GM12878 (cell line): ENCODE measurements at regions not wholly inside any gene's neighbourhood (a gene's known extent, or its start where the extent isn't known, plus 50 kb on each side); places are given as distances from the start of the nearest gene placed in this dataset.

Experiments used
- ATAC-seq: fragments of 200-7000 bp; cut with Tn5 transposase; 3 replicates; pipeline ENCODE4 v1.9.1; 2020; ENCODE audit warnings: mild to moderate bottlenecking, moderate library complexity
- BruUV-seq: library from RNA; stranded (reverse); fragments of 400-500 nt; replicated peaks from 2 replicates; lab custom pipeline; 2021; lab: Mats Ljungman, UMichigan
- CTCF ChIA-PET: fragments of 300-600 bp; sonication (Branson Sonifier 250); formaldehyde crosslinking; extraction: SDS; loops from one replicate; lab custom pipeline; 2021; ENCODE audit warnings: inconsistent platforms; lab: Yijun Ruan, JAX
- POLR2A ChIA-PET: fragments of 350-600 bp; formaldehyde crosslinking; extraction: SDS; loops from one replicate; lab custom pipeline; 2021; ENCODE audit warnings: inconsistent platforms; lab: Charles Lee
- RAD21 ChIA-PET: fragments of 300-600 bp; sonication (Branson Sonifier 250); formaldehyde crosslinking; loops from one replicate; lab custom pipeline; 2023; ENCODE audit warnings: antibody characterized with exemption; ENCODE audit not compliant: unreplicated experiment; lab: Charles Lee
- SMC1A ChIA-PET: fragments of 300-600 bp; sonication (Branson Sonifier 250); formaldehyde crosslinking; loops from one replicate; lab custom pipeline; 2023; ENCODE audit not compliant: unreplicated experiment, uncharacterized antibody; lab: Charles Lee
- DNase-seq: peaks from one replicate; pipeline ENCODE4 v3.0.0-alpha.2; 2011; ENCODE audit warnings: low read depth, low spot score
- FAIRE-seq: peaks from 3 replicates; lab custom pipeline; 2011; peaks lifted over from hg19 to GRCh38; lab: Jason Lieb, UNC
- H2AFZ ChIP-seq: 2 replicates; pipeline ENCODE4 v1.6.0; 2011; ENCODE audit warnings: low read depth, low read length, control low read depth; ENCODE audit not compliant: control insufficient read depth
- H3K27ac ChIP-seq: 2 replicates; pipeline ENCODE4 v1.5.1; 2011; ENCODE audit warnings: control low read depth; ENCODE audit not compliant: control insufficient read depth, insufficient read depth
- H3K27me3 ChIP-seq, 2 experiments: replicated peaks in 1 of 2; 2 replicates each; pipeline versions ENCODE4 v1.6.0 to v1.6.1; 2011; ENCODE audit warnings: low read length in 1 of 2; ENCODE audit not compliant: control insufficient read depth in 2 of 2, insufficient read depth in 2 of 2
- H3K36me3 ChIP-seq, 2 experiments: 2 replicates each; pipeline ENCODE4 v1.5.1; 2011; ENCODE audit warnings: low read length in 1 of 2; ENCODE audit not compliant: control insufficient read depth in 2 of 2, insufficient read depth in 2 of 2
- H3K4me1 ChIP-seq: 2 replicates; pipeline ENCODE4 v1.6.1; 2011; ENCODE audit warnings: mild to moderate bottlenecking, low read length, moderate library complexity, mixed read lengths; ENCODE audit not compliant: control insufficient read depth, insufficient read depth
- H3K4me2 ChIP-seq: 2 replicates; pipeline ENCODE4 v1.6.0; 2011; ENCODE audit warnings: control low read depth; ENCODE audit not compliant: control insufficient read depth, insufficient read depth
- H3K4me3 ChIP-seq: fragments of 200-600 bp; sonication (generic); 2 replicates; pipeline ENCODE4 v1.5.1; 2016
- H3K79me2 ChIP-seq: 2 replicates; pipeline ENCODE4 v1.6.0; 2011; ENCODE audit warnings: low read length; ENCODE audit not compliant: control insufficient read depth, insufficient read depth
- H3K9ac ChIP-seq: 2 replicates; pipeline ENCODE4 v1.8.0; 2011; ENCODE audit warnings: low read length, control low read depth, mixed read lengths; ENCODE audit not compliant: control insufficient read depth, insufficient read depth
- H3K9me3 ChIP-seq: replicated peaks from 3 replicates; pipeline ENCODE4 v1.5.1; 2011; ENCODE audit warnings: mild to moderate bottlenecking, low read length; ENCODE audit not compliant: control insufficient read depth, insufficient read depth
- H4K20me1 ChIP-seq: 2 replicates; pipeline ENCODE4 v1.6.0; 2011; ENCODE audit not compliant: control insufficient read depth, insufficient read depth
- BHLHE40 ChIP-seq, 2 experiments: fragments of 450-650 bp in 1 of 2; IDR thresholded peaks; 2 replicates each; pipeline ENCODE4 v1.6.1; 2011 to 2017; ENCODE audit warnings: low read depth in 2 of 2, borderline replicate concordance in 1 of 2, improper control_type of control experiment in 1 of 2, low read length in 1 of 2, mild to moderate bottlenecking in 1 of 2
- CHD2 ChIP-seq: IDR thresholded peaks from 2 replicates; pipeline ENCODE4 v1.6.1; 2011; ENCODE audit warnings: low read depth, low read length, improper control_type of control experiment, borderline replicate concordance
- CHD4 ChIP-seq: fragments of 200-600 bp; sonication (generic); IDR thresholded peaks from 2 replicates; pipeline ENCODE4 v1.6.1; 2016; ENCODE audit warnings: mild to moderate bottlenecking
- EZH2 ChIP-seq: IDR thresholded peaks from 2 replicates; pipeline ENCODE4 v1.6.1; 2012; ENCODE audit warnings: low read depth, mild to moderate bottlenecking, control low read depth, inconsistent platforms, low read length, borderline replicate concordance; ENCODE audit not compliant: control insufficient read depth
- FOS ChIP-seq: IDR thresholded peaks from 3 replicates; pipeline ENCODE4 v1.6.1; 2011; ENCODE audit warnings: borderline replicate concordance; ENCODE audit not compliant: insufficient read length; ENCODE audit errors: extremely low read depth
- IRF5 ChIP-seq: fragments of 450-650 bp; IDR thresholded peaks from 2 replicates; pipeline ENCODE4 v1.6.1; 2017; ENCODE audit warnings: borderline replicate concordance
- JUNB ChIP-seq: IDR thresholded peaks from 2 replicates; pipeline ENCODE4 v1.6.1; 2016; ENCODE audit warnings: antibody characterized with exemption, mild to moderate bottlenecking
- MTA3 ChIP-seq: IDR thresholded peaks from 2 replicates; pipeline ENCODE4 v1.6.1; 2012; ENCODE audit warnings: low read length, inconsistent platforms, borderline replicate concordance
- MXI1 ChIP-seq: fragments of 150-350 bp; IDR thresholded peaks from 2 replicates; pipeline ENCODE4 v1.6.1; 2011; ENCODE audit warnings: low read depth, mild to moderate bottlenecking, inconsistent platforms, low read length, improper control_type of control experiment
- NRF1 ChIP-seq: conservative IDR thresholded peaks from 2 replicates; pipeline ENCODE4 v1.6.1; 2011; ENCODE audit warnings: mild to moderate bottlenecking, low read depth, low read length, improper control_type of control experiment
- RFX5 ChIP-seq: IDR thresholded peaks from 2 replicates; pipeline ENCODE4 v1.6.1; 2011; ENCODE audit warnings: low read depth, low read length, improper control_type of control experiment
- SIX5 ChIP-seq: IDR thresholded peaks from 2 replicates; pipeline ENCODE4 v1.6.1; 2011; ENCODE audit warnings: mild to moderate bottlenecking, low read depth, low read length, moderate library complexity; ENCODE audit not compliant: severe bottlenecking
- SKIL ChIP-seq: fragments of 450-650 bp; IDR thresholded peaks from 2 replicates; pipeline ENCODE4 v1.6.1; 2017; ENCODE audit warnings: mild to moderate bottlenecking, low read depth, inconsistent platforms; ENCODE audit not compliant: poor library complexity, severe bottlenecking
- SREBF1 ChIP-seq: IDR thresholded peaks from 2 replicates; pipeline ENCODE4 v1.6.1; 2012; ENCODE audit warnings: mild to moderate bottlenecking, low read length
- ZNF622 ChIP-seq: fragments of 450-650 bp; IDR thresholded peaks from 2 replicates; pipeline ENCODE4 v1.6.1; 2017; ENCODE audit warnings: mild to moderate bottlenecking, inconsistent platforms
- ZSCAN29 ChIP-seq: fragments of 450-650 bp; IDR thresholded peaks from 2 replicates; pipeline ENCODE4 v1.6.1; 2017; ENCODE audit warnings: mild to moderate bottlenecking, moderate library complexity
- WGBS: methylation state at CpG from one replicate; pipeline ENCODE4 v1.1.6; 2016; ENCODE audit warnings: low lambda C conversion rate; ENCODE audit not compliant: insufficient replicate concordance, insufficient coverage; ENCODE audit errors: missing lambda C conversion rate; 5-methylcytosine and 5-hydroxymethylcytosine counted together
- in situ Hi-C: fragments of 300-500 bp; cut with MboI; formaldehyde crosslinking; loops from 9 replicates; pipeline ENCODE4 v1.14.3; 2018; ENCODE audit warnings: mixed read lengths
- intact Hi-C: fragments of 100-400 bp; cut with micrococcal nuclease; formaldehyde crosslinking; loops from one replicate; pipeline ENCODE4 v1.14.2; 2022; ENCODE audit not compliant: unreplicated experiment
- TF ChIP-seq, protein P1 (sequence below): fragments of 150-350 bp; IDR thresholded peaks from 2 replicates; pipeline ENCODE4 v1.6.1; 2014; ENCODE audit warnings: mild to moderate bottlenecking, low read depth, low read length

DNA sequence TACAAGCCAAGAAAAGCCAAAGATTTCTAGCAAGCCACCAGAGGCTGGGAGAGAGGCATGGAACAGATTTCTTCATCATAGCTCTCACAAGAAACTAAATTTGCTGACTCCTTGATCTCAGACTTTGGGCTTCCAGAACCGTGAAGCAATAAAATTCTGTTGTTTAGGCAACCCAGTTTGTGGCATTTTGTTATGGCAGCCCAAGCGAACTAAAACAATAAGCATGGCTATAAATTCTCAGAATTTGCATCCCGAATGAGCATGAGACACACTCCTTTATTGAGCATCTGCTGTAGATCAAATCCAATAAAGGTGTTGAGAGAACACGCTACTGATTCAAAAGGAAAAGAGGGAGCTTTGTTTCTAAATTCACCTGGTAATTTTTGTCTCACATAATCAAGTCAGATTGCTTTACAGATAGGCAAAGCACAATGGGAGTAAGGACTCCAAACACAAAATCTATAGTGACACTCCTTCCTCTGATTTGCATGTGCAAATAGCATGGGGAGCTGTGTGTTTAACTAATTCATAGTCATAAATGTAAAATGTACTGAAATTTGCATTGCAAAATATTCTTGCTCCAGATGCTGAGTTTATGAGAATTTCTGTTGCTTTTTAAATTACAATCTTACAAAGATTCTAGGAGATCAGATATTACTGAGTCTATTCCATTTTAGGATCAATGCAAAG is 308.7 kb downstream of the MED10 start (continued):
- TF ChIP-seq, protein P1, sequence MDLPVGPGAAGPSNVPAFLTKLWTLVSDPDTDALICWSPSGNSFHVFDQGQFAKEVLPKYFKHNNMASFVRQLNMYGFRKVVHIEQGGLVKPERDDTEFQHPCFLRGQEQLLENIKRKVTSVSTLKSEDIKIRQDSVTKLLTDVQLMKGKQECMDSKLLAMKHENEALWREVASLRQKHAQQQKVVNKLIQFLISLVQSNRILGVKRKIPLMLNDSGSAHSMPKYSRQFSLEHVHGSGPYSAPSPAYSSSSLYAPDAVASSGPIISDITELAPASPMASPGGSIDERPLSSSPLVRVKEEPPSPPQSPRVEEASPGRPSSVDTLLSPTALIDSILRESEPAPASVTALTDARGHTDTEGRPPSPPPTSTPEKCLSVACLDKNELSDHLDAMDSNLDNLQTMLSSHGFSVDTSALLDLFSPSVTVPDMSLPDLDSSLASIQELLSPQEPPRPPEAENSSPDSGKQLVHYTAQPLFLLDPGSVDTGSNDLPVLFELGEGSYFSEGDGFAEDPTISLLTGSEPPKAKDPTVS, result no peak
- TF ChIP-seq MXI1 (no peak), JUNB (no peak), BHLHE40 (IDR thresholded peaks at IDR 0.05; ENCODE audit: borderline replicate concordance in 1 of 2, low read depth in 2 of 2, low read length in 1 of 2) (no peak), EZH2 (no peak), NRF1 (no peak), SREBF1 (no peak), SIX5 (no peak), RFX5 (no peak), IRF5 (no peak)

DNA sequence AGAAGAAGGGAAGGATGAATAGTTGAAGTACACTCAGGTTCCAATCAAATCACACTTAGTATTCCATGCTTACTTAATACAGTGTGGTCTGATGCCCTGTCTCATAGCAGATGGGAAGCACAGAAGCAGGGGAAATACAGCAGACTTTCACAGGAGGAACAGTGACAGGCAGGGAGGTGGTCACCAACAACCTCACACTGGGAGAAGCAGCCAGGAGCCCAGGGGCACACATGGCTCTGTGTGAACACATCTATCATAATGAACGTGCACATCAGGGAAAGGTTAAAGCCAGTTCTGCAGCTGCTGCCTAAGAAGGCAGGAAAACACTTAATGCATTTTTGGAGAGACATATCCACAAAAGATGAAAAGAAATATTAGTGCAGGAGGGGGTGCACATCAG is 312.3 kb downstream of the MED10 start:
- no peak overlapping the region for H2AFZ ChIP-seq
- ChIA-PET SMC1A (no interaction called here), POLR2A (no interaction called here), CTCF (no interaction called here), RAD21 (no interaction called here)
- H3K4me1 ChIP-seq, result no peaks in the 10 kb centered on the region
- no peaks in the 10 kb centered on the region for H4K20me1 ChIP-seq
- in situ Hi-C loops (no loop called here), intact Hi-C loops (no loop called here)
- H3K4me3 ChIP-seq, result no peak overlapping the region
- DNase-seq (no peak), FAIRE-seq (no peak), ATAC-seq (no peak)
- no peaks in the 10 kb centered on the region for H3K36me3 ChIP-seq
- no peaks in the 10 kb centered on the region for H3K79me2 ChIP-seq
- no peaks in the 10 kb centered on the region; the same call in 2 of the 3 replicates for H3K9me3 ChIP-seq
- H3K27ac ChIP-seq, result no peak overlapping the region
- H3K27me3 ChIP-seq, result no peaks in the 10 kb centered on the region
- WGBS, result 10% methylated on average over 1 of the region's 1 CpG
- BruUV-seq, result no TSS peak
- H3K9ac ChIP-seq, result no peak overlapping the region
- H3K4me2 ChIP-seq, result no peak overlapping the region
- TF ChIP-seq FOS (no peak), SKIL (no peak), MTA3 (no peak), ZNF622 (no peak), ZSCAN29 (no peak), CHD4 (no peak), CHD2 (no peak)
